ENCODE measurements at regions not wholly inside any gene's neighbourhood (a gene's known extent, or its start where the extent isn't known, plus 50 kb on each side); places are given as distances from the start of the nearest gene placed in this dataset.

DNA sequence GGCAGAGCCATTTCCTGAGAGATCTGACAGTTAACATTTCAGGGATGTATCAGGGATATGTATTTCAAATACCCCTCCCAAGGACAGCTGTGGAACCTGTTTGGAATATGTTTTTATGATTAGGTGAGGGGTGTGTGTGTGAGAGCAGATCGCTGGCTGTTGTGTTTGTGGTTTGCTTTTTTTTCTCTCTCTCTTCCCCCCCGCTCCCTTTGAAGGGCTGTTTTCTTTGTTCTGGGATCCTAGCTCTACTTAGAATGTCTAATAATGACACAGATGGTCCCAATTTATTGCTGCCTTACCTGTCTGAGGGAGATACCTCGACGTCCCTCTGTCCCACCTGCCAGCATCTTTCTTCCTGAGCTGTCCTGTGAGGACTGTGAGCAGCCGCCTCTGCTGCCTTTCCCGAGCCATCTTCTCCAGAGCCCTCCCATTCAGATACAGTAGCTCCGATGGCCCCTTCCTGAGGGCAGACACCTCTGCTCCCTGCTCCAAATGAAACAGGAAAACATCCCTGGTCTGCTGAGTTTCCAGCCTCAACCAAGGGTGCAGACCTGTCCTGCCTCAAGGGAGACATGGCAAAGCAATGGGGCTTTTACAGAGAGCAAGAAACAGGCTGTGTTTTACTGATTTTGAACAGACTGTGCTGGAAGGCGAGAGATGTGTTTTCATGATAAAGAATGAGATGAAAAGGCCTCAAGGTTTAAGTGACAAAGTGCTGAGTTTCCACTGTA, 138.0 kb upstream of the TNR start:
- H3K27me3 ChIP-seq (replicated peaks): no peaks in the 10 kb centered on the region
- TF ChIP-seq, protein P1, sequence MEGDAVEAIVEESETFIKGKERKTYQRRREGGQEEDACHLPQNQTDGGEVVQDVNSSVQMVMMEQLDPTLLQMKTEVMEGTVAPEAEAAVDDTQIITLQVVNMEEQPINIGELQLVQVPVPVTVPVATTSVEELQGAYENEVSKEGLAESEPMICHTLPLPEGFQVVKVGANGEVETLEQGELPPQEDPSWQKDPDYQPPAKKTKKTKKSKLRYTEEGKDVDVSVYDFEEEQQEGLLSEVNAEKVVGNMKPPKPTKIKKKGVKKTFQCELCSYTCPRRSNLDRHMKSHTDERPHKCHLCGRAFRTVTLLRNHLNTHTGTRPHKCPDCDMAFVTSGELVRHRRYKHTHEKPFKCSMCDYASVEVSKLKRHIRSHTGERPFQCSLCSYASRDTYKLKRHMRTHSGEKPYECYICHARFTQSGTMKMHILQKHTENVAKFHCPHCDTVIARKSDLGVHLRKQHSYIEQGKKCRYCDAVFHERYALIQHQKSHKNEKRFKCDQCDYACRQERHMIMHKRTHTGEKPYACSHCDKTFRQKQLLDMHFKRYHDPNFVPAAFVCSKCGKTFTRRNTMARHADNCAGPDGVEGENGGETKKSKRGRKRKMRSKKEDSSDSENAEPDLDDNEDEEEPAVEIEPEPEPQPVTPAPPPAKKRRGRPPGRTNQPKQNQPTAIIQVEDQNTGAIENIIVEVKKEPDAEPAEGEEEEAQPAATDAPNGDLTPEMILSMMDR (IDR thresholded peaks at IDR 0.05; ENCODE audit: low read depth, low read length, missing control alignments): no peak
- DNase-seq: no peak
- no peak overlapping the region for H3K27ac ChIP-seq
- in situ Hi-C loops (cut with HindIII; ENCODE audit: low pct_ligation_motif_present, low sequenced_read_pairs): no loop called here
- H3K4me3 ChIP-seq (ENCODE audit: low read depth, low read length): no peak overlapping the region
- no peaks in the 10 kb centered on the region for H3K36me3 ChIP-seq (replicated peaks)

DNA sequence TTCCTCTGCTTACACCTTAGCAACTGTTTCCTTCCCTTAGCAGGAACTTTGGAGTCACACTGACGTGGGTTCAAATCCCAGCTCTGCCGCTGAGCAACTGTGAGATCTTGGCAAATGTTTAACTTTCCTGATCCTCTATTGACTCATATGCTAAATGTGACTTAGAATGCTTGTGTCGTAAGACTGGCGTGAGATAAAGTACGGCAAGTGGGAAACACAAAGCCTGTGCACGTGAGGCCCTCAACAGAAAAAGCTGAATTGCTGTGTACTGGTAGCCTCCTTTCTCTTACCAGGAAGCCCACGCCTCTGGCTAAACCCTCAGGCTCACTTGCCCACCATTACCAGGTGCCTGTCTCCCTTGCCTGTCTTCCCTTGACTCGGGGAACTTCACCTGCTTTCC, 135.4 kb upstream of the TNR start:
- H3K4me3 ChIP-seq (ENCODE audit: low read depth, low read length): no peak overlapping the region
- no peaks in the 10 kb centered on the region for H3K36me3 ChIP-seq (replicated peaks)
- no peaks in the 10 kb centered on the region for H3K27me3 ChIP-seq (replicated peaks)
- TF ChIP-seq, protein P1 (IDR thresholded peaks at IDR 0.05; ENCODE audit: low read depth, low read length, missing control alignments): no peak
- DNase-seq: no peak
- in situ Hi-C loops (cut with HindIII; ENCODE audit: low pct_ligation_motif_present, low sequenced_read_pairs): no loop called here
- H3K27ac ChIP-seq: no peak overlapping the region

DNA sequence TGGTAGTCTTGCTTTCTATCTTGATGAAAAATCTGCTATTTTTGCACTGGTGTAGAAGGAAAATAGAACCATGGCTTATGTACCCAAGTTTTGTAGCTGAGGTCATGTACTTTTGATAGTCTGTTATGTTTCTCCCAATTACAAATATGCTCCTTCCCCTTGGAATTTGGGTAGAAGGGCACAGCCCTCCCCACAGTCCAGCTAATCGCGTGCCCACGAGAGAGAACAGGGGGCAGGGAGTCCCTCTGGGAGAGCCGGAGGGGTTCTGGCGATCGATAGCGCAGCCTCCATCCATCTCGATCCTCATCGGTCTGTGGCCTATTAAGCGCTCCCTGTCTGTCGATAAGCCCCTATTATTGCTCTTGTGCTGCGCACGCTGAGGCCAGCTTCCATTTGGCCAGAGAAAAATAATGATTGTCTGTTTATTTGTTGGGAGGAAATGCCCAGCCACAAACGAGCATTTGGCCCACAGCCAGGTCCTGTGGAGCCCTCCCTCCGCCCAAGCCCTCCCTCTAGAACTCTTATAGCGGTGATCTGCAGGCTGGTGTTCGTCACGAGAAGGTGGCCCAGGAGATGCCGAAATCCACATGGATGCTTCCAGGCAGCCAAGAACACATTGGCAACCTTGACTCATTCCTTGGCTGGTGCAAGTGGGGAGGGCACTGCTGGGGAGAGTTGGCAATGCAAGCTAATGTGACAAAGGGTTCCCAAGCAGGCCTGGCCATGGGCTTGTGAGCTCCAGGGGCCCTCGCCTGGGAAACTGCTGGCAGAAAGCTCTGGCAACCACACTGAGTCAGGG, 134.7 kb upstream of the TNR start:
- Histone ChIP-seq H3K36me3 (replicated peaks) (no peaks in the 10 kb centered on the region), H3K4me3 (ENCODE audit: low read depth, low read length) (no peak overlapping the region), H3K27me3 (replicated peaks) (no peaks in the 10 kb centered on the region), H3K27ac (no peak overlapping the region)
- in situ Hi-C loops (cut with HindIII; ENCODE audit: low pct_ligation_motif_present, low sequenced_read_pairs): no loop called here
- TF ChIP-seq, protein P1 (IDR thresholded peaks at IDR 0.05; ENCODE audit: low read depth, low read length, missing control alignments): no peak
- DNase-seq: no peak

DNA sequence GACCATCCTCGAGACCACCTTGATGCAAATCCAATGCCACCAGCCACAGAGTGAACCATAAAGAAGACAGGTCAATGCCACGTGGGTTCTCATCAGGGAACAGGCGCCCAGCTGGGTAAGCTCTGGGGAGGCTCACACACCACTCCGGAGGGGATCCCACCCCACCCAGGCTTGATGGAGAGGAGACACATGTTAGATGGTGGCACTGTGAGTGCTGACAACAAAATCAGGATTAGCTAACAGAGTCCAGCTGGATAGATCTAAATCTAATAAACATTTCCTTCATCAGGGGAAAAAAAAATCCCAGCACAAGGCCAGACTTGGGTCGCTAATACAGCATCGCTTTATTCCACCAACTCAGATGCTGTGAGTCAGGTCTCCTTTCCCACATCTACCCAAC, 132.2 kb upstream of the TNR start:
- Histone ChIP-seq H3K4me3 (ENCODE audit: low read depth, low read length) (no peak overlapping the region), H3K36me3 (replicated peaks) (no peaks in the 10 kb centered on the region), H3K27ac (no peak overlapping the region), H3K27me3 (replicated peaks) (no peaks in the 10 kb centered on the region)
- DNase-seq: no peak
- TF ChIP-seq, protein P1 (IDR thresholded peaks at IDR 0.05; ENCODE audit: low read depth, low read length, missing control alignments): no peak
- in situ Hi-C loops (cut with HindIII; ENCODE audit: low pct_ligation_motif_present, low sequenced_read_pairs): no loop called here

DNA sequence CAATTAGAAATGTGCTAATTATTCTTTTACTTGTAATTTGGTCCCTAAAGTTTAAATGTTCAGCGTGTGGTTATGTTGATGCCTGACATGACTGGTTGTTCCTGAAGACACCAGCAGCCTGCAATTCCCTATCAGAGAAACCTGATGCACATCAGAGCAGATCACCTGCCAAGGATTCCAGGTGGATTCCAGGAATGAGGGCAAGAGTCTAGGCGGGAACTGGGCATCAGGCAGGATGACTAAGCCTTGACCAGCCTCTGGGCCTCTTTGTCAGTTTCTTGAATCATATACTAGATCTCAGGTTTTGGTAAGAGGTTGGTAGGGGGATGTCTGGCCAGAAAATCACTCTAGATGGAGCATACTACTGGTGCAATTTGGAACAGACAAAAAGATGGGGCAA, 130.7 kb upstream of the TNR start:
- H3K4me3 ChIP-seq (ENCODE audit: low read depth, low read length): no peak overlapping the region
- H3K27me3 ChIP-seq (replicated peaks): no peaks in the 10 kb centered on the region
- H3K36me3 ChIP-seq (replicated peaks): no peaks in the 10 kb centered on the region
- in situ Hi-C loops (cut with HindIII; ENCODE audit: low pct_ligation_motif_present, low sequenced_read_pairs): no loop called here
- H3K27ac ChIP-seq: no peak overlapping the region
- no peak for DNase-seq
- TF ChIP-seq, protein P1 (IDR thresholded peaks at IDR 0.05; ENCODE audit: low read depth, low read length, missing control alignments): no peak
